ENCODE measurements at regions not wholly inside any gene's neighbourhood (a gene's known extent, or its start where the extent isn't known, plus 50 kb on each side); places are given as distances from the start of the nearest gene placed in this dataset.

DNA sequence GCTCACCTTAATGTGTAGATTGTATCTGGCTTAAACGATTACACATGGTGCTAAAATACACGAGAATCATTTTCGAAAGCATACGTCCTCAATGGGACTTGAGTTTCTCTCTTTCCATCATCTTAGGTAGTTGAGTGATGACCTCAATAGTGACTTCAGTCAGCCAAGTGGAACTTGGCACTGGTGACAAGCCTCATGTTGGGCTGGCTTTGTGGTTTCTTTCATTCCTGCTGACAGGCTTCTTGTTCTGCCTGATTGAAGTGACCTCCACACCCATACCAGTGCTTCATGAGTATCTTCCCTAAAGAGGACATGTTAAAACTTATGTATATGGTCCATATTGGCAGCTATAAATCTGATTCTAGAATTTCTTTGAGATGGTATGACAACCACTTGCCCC, 159.1 kb upstream of the WDR1 start:
- TF ChIP-seq SUZ12 (IDR thresholded peaks at IDR 0.05; ENCODE audit: extremely low read depth, insufficient read depth, insufficient read length), result no peak
- TF ChIP-seq ZNF274 (IDR thresholded peaks at IDR 0.05; ENCODE audit: low read depth, low read length), result no peak
- TF ChIP-seq YY1 (IDR thresholded peaks at IDR 0.05; ENCODE audit: insufficient read depth, insufficient read length), result no peak

Data from NT2/D1 (cell line).